Activated naive CD8-positive, alpha-beta T cell treated with anti-CD3 and anti-CD28 coated beads, Interleukin-2, amount 50 U/mL, for 24 hours (primary cell): ENCODE measurements at regions not wholly inside any gene's neighbourhood (a gene's known extent, or its start where the extent isn't known, plus 50 kb on each side); places are given as distances from the start of the nearest gene placed in this dataset.

Experiments
- ATAC-seq: fragments of 150-1000 bp; cut with Tn5 transposase; one replicate; pipeline ENCODE4 v1.10.0; 2021
- DNase-seq: peaks from one replicate; pipeline ENCODE4 v3.0.0; 2021
- H3K27ac Mint-ChIP-seq: one replicate; pipeline ENCODE4 v1.8.0; 2021; ENCODE audit warnings: mild to moderate bottlenecking, mixed read lengths
- H3K27me3 Mint-ChIP-seq: one replicate; pipeline ENCODE4 v1.8.0; 2021; ENCODE audit warnings: mixed read lengths
- H3K36me3 Mint-ChIP-seq: one replicate; pipeline ENCODE4 v1.8.0; 2021; ENCODE audit warnings: low read depth, mixed read lengths
- H3K4me1 Mint-ChIP-seq: one replicate; pipeline ENCODE4 v1.8.0; 2021; ENCODE audit warnings: mixed read lengths
- H3K4me3 Mint-ChIP-seq: one replicate; pipeline ENCODE4 v1.8.0; 2021; ENCODE audit warnings: mild to moderate bottlenecking, moderate library complexity, mixed read lengths
- H3K9me3 Mint-ChIP-seq: one replicate; pipeline ENCODE4 v1.8.0; 2021; ENCODE audit warnings: mixed read lengths

DNA sequence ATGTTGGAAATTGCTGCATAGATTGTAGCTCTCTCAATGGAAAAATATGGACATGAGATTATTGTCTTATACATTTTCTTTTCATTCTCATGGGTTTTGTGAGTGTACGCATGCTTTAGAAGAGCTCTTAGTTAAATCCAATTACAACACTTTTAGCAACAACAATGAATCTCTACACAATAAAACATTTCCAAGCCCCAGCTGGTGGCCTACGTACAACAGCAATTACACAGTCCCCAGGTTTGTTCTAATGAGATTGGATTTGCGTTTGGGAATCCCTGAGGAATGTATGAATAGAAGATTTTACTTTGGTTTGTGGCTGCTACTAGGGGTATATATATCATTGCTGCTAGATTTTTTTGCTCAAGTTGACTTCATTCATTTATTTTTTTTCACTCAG, 98.6 kb downstream of the FHDC1 start:
- Mint-ChIP-seq H3K36me3 (peaks cover 4% of the 10 kb centered on the region), H3K27me3 (peaks cover 8% of the 10 kb centered on the region), H3K4me1 (no peaks in the 10 kb centered on the region), H3K9me3 (peaks cover 12% of the 10 kb centered on the region), H3K27ac (no peak overlapping the region), H3K4me3 (no peak overlapping the region)
- DNase-seq: no peak
- no peak for ATAC-seq

DNA sequence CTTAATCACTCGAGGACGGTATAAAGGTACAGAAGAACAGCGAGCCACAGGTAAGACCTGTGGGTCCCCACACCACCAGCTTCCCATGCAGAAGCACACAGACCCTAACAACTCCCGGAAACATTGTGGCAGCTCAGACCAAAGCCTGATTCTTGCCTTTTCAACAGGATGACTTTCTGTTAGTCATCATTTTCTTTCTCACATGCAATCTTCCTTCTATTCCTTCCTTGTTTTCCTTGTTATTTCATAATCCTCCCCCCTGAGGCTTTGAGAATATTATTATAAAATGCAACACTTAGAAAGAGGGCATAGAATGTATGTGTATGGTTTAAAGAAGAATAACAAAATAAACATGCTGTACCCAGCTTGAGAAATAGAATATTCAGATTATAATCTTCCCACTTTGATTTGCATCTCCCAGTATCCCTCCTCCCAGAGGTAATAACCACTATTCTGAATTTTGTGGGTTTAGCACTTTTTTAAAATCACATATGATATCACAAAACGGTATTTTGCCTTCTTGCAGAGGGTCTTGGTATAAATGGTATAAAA, 100.9 kb downstream of the FHDC1 start:
- H3K4me1 Mint-ChIP-seq: no peaks in the 10 kb centered on the region

DNA sequence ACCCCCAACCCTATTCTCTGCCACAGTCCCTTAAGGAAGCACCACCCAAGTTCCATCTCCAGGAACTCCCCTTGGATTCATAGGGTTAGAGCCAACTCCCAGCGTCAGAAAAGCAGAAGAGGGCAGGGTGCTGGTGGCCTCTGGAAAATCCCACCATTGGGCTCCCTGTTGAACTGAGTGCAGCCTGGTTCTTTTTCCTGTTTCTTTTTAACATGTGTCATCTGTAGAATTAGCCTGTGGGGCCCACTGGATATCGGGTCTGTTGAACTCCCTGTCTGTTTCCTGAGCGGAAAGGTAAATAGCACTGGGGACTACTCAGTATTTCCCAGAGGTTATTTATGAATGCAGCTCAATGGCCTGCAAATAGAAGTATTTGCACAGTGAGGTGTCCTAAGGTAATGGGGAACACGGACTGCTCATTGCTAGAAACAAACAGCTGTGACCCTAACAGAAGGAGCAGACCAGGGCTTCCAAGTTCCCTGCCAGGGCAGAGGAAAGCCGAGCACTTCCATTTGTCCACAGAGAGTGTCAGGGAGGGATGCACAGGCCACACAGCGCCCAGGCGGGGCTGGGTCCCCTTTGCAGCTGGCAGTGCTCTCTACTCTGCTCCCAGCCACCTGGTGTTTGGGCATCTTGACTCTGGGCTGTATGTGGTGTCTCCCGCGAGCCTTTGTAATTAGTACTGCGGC, 102.6 kb downstream of the FHDC1 start:
- Mint-ChIP-seq H3K27me3 (peaks cover 8% of the 10 kb centered on the region), H3K9me3 (no peaks in the 10 kb centered on the region), H3K36me3 (no peaks in the 10 kb centered on the region), H3K4me1 (no peaks in the 10 kb centered on the region), H3K4me3 (no peak overlapping the region), H3K27ac (no peak overlapping the region)
- DNase-seq: no peak
- ATAC-seq: no peak

More for the DNA sequence above, 100.9 kb downstream of the FHDC1 start:
- Mint-ChIP-seq H3K27me3 (peaks cover 8% of the 10 kb centered on the region), H3K4me3 (no peak overlapping the region), H3K9me3 (no peaks in the 10 kb centered on the region), H3K27ac (no peak overlapping the region), H3K36me3 (no peaks in the 10 kb centered on the region)
- ATAC-seq: no peak
- DNase-seq: no peak

DNA sequence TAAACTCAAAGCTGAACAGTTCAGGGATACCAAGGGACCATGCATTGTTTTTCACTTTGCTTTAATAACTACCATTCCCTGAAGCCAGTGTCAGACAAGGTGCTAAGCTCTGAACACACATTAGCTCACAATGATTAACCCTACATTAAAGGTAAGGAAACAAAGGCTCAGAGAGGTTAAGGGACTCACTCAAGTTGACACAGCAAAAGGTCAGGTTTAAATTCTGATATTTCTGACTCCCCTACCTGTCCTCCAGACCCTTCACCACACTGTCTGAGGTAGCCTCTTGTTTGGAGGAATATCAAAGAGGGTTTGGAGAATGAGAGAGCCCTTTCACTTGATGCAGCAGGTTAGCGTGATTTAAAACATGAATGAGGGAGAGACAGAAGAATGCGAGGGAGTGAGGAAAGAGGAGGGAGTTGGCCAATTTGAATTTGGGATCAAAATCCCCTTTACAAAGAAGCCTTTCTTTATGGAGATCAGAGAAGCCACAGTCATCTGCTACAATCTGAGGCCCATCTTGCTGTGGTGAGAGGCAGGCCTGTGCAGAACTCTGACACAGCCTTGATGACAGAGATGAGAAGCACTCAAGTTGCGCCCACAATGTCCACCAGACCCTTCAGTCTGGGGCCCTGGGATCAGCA, 103.5 kb downstream of the FHDC1 start:
- peaks cover 8% of the 10 kb centered on the region for H3K27me3 Mint-ChIP-seq
- no peaks in the 10 kb centered on the region for H3K36me3 Mint-ChIP-seq
- ATAC-seq: no peak
- no peak overlapping the region for H3K4me3 Mint-ChIP-seq
- DNase-seq: no peak
- no peaks in the 10 kb centered on the region for H3K4me1 Mint-ChIP-seq
- H3K9me3 Mint-ChIP-seq: no peaks in the 10 kb centered on the region
- H3K27ac Mint-ChIP-seq: no peak overlapping the region

DNA sequence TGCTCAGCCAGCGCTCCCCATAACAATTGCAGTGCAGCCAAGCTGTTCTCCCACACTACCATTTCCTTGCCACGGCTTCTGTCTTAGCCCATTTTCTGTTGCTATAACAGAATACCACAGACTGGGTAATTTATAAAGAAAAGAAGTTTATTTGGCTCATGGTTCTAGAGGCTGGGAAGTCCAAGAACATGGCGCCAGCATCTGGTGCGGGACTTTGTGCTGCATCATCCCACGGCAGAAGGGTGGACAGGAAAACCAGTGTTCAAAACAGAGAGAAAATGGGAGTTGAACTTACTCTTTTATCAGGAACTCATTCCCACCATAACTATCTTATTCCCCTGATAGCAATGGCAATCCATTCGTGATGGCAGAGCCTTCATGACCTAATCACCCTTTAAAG, 104.6 kb downstream of the FHDC1 start:
- Mint-ChIP-seq H3K4me3 (no peak overlapping the region), H3K27ac (no peak overlapping the region), H3K4me1 (peaks cover 8% of the 10 kb centered on the region), H3K9me3 (no peaks in the 10 kb centered on the region), H3K36me3 (no peaks in the 10 kb centered on the region), H3K27me3 (peaks cover 8% of the 10 kb centered on the region)
- DNase-seq (no peak), ATAC-seq (no peak)

DNA sequence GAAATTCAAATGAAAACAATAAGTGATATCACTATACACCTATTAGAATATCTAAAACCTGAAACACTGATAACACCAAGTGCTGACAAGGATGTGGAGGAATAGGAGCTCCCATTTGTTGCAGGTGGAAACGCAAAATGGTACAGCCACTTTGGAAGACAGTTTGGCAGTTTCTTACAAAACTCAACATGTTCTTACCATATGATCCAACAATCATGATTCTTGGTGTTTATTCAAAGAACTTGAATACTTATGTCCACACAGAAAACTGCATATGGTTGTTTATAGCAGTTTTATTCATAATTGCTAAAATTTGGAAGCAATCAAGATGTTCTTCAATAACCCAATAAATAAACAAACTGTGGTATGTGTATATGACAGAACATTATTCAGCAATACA, 107.9 kb downstream of the FHDC1 start:
- Mint-ChIP-seq H3K4me3 (no peak overlapping the region), H3K27me3 (no peaks in the 10 kb centered on the region), H3K36me3 (no peaks in the 10 kb centered on the region), H3K27ac (no peak overlapping the region), H3K4me1 (peaks cover 8% of the 10 kb centered on the region), H3K9me3 (no peaks in the 10 kb centered on the region)
- DNase-seq: no peak
- ATAC-seq: no peak

DNA sequence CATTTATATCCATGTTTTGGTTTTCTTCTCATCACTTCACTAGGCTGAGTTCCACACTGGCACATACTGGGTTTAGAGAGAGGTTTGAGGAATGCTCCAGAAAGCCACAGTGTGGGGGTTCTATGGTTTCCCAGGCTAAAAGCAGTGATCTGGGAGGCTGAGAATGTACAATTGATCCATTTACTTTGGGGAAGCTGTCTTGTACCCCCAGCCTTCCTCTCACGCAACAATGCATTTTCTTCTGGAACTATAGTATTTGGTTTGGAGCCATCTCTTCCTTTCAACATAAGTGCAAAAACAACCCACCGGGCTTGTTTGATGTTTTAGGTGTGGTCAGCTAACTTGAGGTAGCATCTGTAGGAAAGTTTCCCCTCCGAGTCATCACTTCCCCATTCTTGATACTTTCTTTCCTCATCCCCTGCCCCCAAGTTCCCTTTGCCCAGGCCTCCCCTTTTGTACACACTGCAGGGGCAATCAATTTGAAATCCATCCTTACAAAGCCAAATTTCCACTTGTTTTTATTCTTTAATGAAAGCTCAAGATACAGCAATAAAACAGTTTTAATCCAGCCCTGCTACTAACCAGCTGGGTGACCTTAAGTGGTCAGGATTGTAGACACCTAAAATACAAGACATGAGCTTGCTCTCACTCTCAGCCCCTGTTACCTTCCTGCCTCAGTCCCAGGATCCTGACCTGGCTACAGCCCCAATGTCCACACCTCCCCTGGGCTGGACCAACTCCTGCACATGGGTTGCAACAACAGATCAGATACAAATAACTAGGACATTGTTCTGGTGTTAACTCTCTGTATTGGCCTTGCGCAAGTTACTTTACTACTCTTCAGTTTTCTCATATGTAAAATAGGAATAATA, 109.2 kb downstream of the FHDC1 start:
- H3K9me3 Mint-ChIP-seq: no peaks in the 10 kb centered on the region

DNA sequence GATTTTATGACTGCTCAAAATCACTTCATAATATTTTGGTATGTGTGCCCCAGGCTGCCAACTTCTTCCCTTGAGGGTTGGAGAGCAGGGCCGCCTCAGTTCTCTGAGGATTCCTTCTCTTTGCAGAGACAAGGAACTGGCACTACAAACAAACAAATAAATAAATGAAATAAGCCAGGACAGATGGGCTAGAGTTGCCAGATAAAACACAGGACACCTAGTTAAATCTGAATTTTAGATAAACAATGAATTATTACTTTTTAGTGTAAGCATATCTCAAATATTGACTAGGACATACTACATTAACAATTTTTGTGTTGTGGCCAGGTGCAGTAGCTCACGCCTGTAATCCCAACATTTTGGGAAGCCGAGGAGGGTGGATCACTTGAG, 122.5 kb downstream of the FHDC1 start:
- H3K27me3 Mint-ChIP-seq: peaks cover 28% of the 10 kb centered on the region
- no peak overlapping the region for H3K27ac Mint-ChIP-seq
- DNase-seq (no peak), ATAC-seq (no peak)
- H3K9me3 Mint-ChIP-seq: no peaks in the 10 kb centered on the region
- no peak overlapping the region for H3K4me3 Mint-ChIP-seq
- H3K36me3 Mint-ChIP-seq: no peaks in the 10 kb centered on the region
- no peaks in the 10 kb centered on the region for H3K4me1 Mint-ChIP-seq

More for the DNA sequence above, 109.2 kb downstream of the FHDC1 start:
- H3K4me3 Mint-ChIP-seq: no peak overlapping the region
- H3K4me1 Mint-ChIP-seq: peaks cover 8% of the 10 kb centered on the region
- no peak overlapping the region for H3K27ac Mint-ChIP-seq
- ATAC-seq: no peak
- no peaks in the 10 kb centered on the region for H3K27me3 Mint-ChIP-seq
- no peaks in the 10 kb centered on the region for H3K36me3 Mint-ChIP-seq
- DNase-seq: no peak

DNA sequence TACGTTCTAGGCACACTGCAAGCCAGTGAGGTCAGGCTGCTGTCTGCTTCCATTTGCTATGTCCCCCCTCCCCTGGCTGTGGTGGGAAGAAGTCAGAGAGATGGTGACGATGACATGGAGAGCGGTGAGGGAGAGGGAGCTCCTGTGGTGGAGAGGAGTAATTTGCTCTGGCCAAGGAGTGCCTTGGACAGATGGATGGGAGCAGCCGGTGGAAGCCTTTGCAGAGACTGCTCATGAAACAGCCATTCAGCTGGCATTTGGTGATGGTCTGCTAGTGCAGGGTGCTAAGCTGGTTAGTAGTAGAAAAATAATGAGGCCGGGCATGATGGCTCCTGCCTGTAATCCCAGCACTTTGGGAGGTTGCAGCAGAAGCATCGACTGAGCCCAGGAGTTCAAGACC, 124.1 kb downstream of the FHDC1 start:
- no peaks in the 10 kb centered on the region for H3K4me1 Mint-ChIP-seq
- H3K36me3 Mint-ChIP-seq: no peaks in the 10 kb centered on the region
- H3K4me3 Mint-ChIP-seq: no peak overlapping the region
- H3K27ac Mint-ChIP-seq: no peak overlapping the region
- no peaks in the 10 kb centered on the region for H3K9me3 Mint-ChIP-seq
- DNase-seq (no peak), ATAC-seq (no peak)
- peaks cover 22% of the 10 kb centered on the region for H3K27me3 Mint-ChIP-seq

DNA sequence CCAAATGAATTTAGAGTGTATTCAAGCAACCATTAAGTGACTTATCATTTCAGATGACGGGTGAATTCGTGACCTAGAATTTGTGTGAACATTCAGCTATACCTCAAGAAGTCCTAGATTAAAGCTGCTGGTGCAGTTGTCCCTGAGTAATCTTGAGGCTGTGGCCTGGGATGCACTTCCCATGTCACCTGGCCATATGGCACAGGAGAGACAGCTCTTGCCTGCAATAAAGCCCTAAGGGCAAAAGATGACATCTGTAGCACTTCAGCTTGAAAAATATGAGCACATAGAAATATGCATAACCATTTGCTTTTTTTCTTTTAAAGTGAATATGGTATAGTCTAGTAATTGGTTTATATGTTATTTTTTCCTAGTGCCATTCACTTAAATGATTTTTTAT, 125.8 kb downstream of the FHDC1 start:
- ATAC-seq: no peak
- no peaks in the 10 kb centered on the region for H3K36me3 Mint-ChIP-seq
- H3K4me1 Mint-ChIP-seq: no peaks in the 10 kb centered on the region
- H3K4me3 Mint-ChIP-seq: no peak overlapping the region
- H3K27me3 Mint-ChIP-seq: peaks cover 10% of the 10 kb centered on the region
- no peak overlapping the region for H3K27ac Mint-ChIP-seq
- no peaks in the 10 kb centered on the region for H3K9me3 Mint-ChIP-seq
- DNase-seq: no peak

DNA sequence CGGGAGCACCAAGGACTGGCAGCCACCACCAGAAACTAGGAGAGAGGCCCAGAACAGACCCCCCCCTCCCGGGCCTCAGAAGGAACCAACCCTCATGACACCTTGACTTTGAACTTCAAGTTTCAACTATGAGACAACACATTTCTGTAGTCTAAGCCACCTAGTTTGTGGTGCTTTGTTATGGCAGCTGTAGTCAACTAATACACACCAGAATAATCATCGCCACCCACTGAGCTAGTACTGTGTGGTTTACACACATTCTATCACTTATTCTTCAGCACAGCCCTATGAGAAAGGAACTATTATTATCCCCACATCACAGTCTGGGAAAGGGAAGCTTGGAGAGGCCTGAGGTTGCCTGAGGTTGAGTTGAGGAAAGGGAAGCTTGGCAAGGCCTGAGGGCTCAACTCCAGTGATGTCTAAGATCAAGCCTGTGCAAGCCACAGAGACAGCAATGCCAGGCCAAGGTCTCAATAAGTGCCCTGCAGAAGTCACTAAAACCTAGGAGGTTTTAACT, 126.6 kb downstream of the FHDC1 start:
- DNase-seq (no peak), ATAC-seq (no peak)
- Mint-ChIP-seq H3K36me3 (no peaks in the 10 kb centered on the region), H3K4me1 (no peaks in the 10 kb centered on the region), H3K9me3 (no peaks in the 10 kb centered on the region), H3K27ac (no peak overlapping the region), H3K27me3 (peaks cover 5% of the 10 kb centered on the region), H3K4me3 (no peak overlapping the region)

DNA sequence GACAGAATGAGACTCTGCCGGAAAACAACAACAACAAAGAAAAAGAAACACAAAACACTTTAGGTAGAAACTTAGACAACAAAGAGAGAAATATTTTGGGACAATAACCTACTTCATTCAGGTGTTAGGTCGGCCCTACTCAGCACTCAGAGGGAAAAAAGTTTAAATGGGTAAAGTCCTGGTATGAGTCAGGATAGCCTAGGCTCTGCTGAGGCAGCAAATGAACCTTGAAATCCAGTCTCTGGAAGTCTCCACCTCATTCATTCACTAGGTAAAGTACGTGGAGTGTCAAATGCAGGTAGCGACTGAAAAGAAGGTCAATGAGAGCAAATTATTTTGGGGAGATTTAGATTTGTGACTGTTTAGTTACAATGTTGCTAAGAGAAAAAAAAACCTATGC, 127.4 kb downstream of the FHDC1 start:
- no peaks in the 10 kb centered on the region for H3K4me1 Mint-ChIP-seq
- no peaks in the 10 kb centered on the region for H3K9me3 Mint-ChIP-seq
- H3K4me3 Mint-ChIP-seq: no peak overlapping the region

DNA sequence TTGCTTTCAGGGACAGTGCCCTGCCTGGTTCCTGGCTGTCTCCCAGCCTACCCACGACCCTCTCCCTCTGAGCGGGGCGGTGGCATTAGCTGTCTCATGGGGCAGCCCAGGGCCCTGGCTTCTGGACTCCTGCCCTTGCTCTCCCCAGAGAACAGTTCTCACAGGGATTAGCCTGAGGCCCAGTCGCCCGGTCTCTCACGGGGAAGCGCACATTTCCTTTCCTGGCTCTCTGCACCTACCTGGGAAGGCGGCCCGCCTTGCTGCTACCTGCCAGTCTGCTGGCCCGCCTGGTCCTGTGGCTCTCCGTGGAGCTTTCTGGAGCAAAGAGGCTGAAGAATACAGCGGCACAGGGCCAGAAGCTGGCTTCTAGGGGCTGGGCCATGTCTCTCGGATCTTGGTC, 128.4 kb downstream of the FHDC1 start:
- no peak overlapping the region for H3K27ac Mint-ChIP-seq
- no peaks in the 10 kb centered on the region for H3K36me3 Mint-ChIP-seq
- no peak overlapping the region for H3K4me3 Mint-ChIP-seq
- no peaks in the 10 kb centered on the region for H3K4me1 Mint-ChIP-seq
- no peaks in the 10 kb centered on the region for H3K27me3 Mint-ChIP-seq
- H3K9me3 Mint-ChIP-seq: no peaks in the 10 kb centered on the region
- ATAC-seq (no peak), DNase-seq (no peak)

More for the DNA sequence above, 127.4 kb downstream of the FHDC1 start:
- Mint-ChIP-seq H3K27me3 (no peaks in the 10 kb centered on the region), H3K36me3 (no peaks in the 10 kb centered on the region), H3K27ac (no peak overlapping the region)
- ATAC-seq: no peak
- no peak for DNase-seq

DNA sequence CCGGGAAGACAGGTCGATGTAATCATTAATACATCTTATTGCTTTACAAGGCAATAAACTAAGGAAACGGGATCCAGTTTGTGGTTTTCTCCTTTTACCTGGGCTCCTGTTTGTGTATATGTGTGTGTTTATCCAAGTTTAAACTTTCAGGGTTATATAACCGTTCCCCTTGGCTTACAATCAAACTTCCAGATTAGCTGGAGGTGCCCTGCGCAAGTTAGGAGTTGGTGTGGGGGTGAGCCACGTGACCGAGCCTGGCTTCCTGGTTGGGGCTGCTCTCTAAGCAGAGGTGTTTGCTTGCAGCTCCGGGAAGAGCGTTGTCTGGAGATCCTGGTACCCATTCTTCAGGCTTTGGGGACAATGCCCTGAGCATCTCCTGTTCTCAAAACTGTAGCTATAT, 129.2 kb downstream of the FHDC1 start:
- no peak for DNase-seq
- ATAC-seq: no peak
- H3K36me3 Mint-ChIP-seq: no peaks in the 10 kb centered on the region
- no peaks in the 10 kb centered on the region for H3K4me1 Mint-ChIP-seq
- no peak overlapping the region for H3K27ac Mint-ChIP-seq
- H3K4me3 Mint-ChIP-seq: no peak overlapping the region
- no peaks in the 10 kb centered on the region for H3K9me3 Mint-ChIP-seq
- no peaks in the 10 kb centered on the region for H3K27me3 Mint-ChIP-seq
